ENCODE measurements at regions not wholly inside any gene's neighbourhood (a gene's known extent, or its start where the extent isn't known, plus 50 kb on each side); places are given as distances from the start of the nearest gene placed in this dataset.

DNA sequence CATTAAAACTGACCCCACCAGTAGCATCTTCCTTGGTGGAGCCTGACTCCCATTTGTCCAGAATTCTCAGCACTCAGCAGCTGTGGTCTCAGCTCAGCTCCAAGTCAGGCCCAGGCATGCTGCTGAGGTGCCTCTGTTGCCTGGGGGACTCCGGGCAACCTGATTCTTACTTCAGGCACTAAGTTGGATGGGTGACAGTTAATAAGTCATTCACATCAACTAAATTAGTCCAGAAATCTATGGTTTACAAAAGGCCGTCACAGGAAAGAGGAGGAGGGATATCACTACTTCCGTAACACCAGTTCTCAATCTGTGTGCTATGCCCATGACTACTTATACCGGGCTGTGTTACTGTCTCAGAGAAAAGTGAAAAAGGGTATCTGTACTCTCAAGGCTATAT, 310.2 kb downstream of the SATB1 start:
- Histone ChIP-seq H3K4me1 (ENCODE audit: control insufficient read depth in 2 of 3, insufficient read depth in 2 of 3, low read depth in 1 of 3, low read length in 3 of 3) (no peaks in the 10 kb centered on the region), H3K9ac (ENCODE audit: low read length in 3 of 3) (no peak overlapping the region), H3K4me3 (ENCODE audit: low read length in 3 of 3) (no peak overlapping the region), H3K36me3 (ENCODE audit: control insufficient read depth in 2 of 3, insufficient read depth in 3 of 3, low read length in 3 of 3) (no peaks in the 10 kb centered on the region), H3K27me3 (ENCODE audit: control insufficient read depth, insufficient read depth, low read length) (no peaks in the 10 kb centered on the region), H3K27ac (ENCODE audit: low read depth in 2 of 2, low read length in 2 of 2) (no peak overlapping the region), H3K9me3 (ENCODE audit: control insufficient read depth in 2 of 3, insufficient read depth in 1 of 3, low read length in 3 of 3) (no peaks in the 10 kb centered on the region)
- intact Hi-C loops (cut with DNase I) = no loop called here
- FAIRE-seq = no peak
- DNase-seq = no peak
- TF ChIP-seq, protein P1, sequence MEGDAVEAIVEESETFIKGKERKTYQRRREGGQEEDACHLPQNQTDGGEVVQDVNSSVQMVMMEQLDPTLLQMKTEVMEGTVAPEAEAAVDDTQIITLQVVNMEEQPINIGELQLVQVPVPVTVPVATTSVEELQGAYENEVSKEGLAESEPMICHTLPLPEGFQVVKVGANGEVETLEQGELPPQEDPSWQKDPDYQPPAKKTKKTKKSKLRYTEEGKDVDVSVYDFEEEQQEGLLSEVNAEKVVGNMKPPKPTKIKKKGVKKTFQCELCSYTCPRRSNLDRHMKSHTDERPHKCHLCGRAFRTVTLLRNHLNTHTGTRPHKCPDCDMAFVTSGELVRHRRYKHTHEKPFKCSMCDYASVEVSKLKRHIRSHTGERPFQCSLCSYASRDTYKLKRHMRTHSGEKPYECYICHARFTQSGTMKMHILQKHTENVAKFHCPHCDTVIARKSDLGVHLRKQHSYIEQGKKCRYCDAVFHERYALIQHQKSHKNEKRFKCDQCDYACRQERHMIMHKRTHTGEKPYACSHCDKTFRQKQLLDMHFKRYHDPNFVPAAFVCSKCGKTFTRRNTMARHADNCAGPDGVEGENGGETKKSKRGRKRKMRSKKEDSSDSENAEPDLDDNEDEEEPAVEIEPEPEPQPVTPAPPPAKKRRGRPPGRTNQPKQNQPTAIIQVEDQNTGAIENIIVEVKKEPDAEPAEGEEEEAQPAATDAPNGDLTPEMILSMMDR (IDR thresholded peaks at IDR 0.05; ENCODE audit: borderline replicate concordance, extremely low read depth, insufficient read depth) = no peak

DNA sequence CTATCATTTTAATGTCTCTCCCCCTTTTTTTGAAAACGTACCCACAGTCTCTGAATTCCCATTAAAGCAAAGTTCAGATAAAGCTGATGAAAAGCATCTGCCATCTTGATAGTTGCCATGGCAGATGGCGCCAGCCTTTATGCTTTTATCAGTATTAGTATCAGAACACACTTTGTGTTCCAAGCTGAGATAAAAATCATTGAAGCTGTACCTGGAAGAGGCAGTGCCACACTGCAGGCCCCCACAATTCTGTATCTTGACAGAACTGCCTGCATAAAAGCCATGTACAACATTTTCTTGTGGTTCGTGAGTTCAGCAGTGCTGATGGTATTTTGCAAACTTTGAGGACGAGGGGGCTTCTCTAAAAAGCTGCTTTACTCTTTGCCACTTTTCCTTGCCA, 311.7 kb downstream of the SATB1 start:
- Histone ChIP-seq H3K9ac (ENCODE audit: low read length in 3 of 3) (no peak overlapping the region), H3K4me1 (ENCODE audit: control insufficient read depth in 2 of 3, insufficient read depth in 2 of 3, low read depth in 1 of 3, low read length in 3 of 3) (no peaks in the 10 kb centered on the region), H3K36me3 (ENCODE audit: control insufficient read depth in 2 of 3, insufficient read depth in 3 of 3, low read length in 3 of 3) (no peaks in the 10 kb centered on the region), H3K27ac (ENCODE audit: low read depth in 2 of 2, low read length in 2 of 2) (no peak overlapping the region), H3K9me3 (ENCODE audit: control insufficient read depth in 2 of 3, insufficient read depth in 1 of 3, low read length in 3 of 3) (no peaks in the 10 kb centered on the region), H3K4me3 (ENCODE audit: low read length in 3 of 3) (no peak overlapping the region), H3K27me3 (ENCODE audit: control insufficient read depth, insufficient read depth, low read length) (no peaks in the 10 kb centered on the region)
- TF ChIP-seq, protein P1 (IDR thresholded peaks at IDR 0.05; ENCODE audit: borderline replicate concordance, extremely low read depth, insufficient read depth) = no peak
- FAIRE-seq (no peak), DNase-seq (no peak)
- intact Hi-C loops (cut with DNase I) = no loop called here

DNA sequence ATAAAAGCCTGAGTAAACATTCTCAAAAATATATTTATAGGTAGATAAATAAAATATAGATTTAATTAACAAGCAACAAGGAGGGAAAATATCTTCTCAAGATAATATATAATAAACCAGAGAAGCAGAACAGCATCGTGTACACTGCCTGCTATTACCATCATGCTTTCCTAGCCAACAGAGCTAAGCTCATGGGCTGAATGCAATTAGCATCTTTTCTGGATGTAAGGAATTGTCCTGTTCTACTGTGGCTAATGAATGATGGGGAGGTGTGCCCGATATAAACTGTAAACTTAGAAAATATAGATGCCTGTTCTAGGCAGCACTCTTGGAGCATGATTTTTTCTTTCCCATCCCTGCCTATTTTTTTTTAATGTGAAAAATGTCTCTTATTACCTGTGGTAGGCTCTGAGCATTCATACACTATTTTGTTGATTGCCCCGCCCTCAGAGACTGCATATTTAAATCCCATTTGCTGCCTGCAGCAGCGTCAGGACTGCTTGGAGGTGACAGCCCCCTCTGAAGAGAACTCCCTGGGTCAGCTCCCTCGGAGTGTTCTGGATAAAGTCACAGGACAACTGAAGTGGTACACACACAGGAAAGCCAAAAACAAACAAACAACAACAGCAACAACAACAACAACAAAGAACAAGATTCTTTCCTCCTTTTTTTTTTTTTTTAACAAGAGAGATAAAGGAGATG, 312.3 kb downstream of the SATB1 start:
- no peak for DNase-seq
- Histone ChIP-seq H3K9ac (ENCODE audit: low read length in 3 of 3) (no peak overlapping the region), H3K36me3 (ENCODE audit: control insufficient read depth in 2 of 3, insufficient read depth in 3 of 3, low read length in 3 of 3) (no peaks in the 10 kb centered on the region), H3K27ac (ENCODE audit: low read depth in 2 of 2, low read length in 2 of 2) (no peak overlapping the region), H3K9me3 (ENCODE audit: control insufficient read depth in 2 of 3, insufficient read depth in 1 of 3, low read length in 3 of 3) (no peaks in the 10 kb centered on the region), H3K4me3 (ENCODE audit: low read length in 3 of 3) (no peak overlapping the region), H3K4me1 (ENCODE audit: control insufficient read depth in 2 of 3, insufficient read depth in 2 of 3, low read depth in 1 of 3, low read length in 3 of 3) (no peaks in the 10 kb centered on the region), H3K27me3 (ENCODE audit: control insufficient read depth, insufficient read depth, low read length) (no peaks in the 10 kb centered on the region)
- TF ChIP-seq, protein P1 (IDR thresholded peaks at IDR 0.05; ENCODE audit: borderline replicate concordance, extremely low read depth, insufficient read depth) = no peak
- FAIRE-seq = no peak
- intact Hi-C loops (cut with DNase I) = no loop called here

DNA sequence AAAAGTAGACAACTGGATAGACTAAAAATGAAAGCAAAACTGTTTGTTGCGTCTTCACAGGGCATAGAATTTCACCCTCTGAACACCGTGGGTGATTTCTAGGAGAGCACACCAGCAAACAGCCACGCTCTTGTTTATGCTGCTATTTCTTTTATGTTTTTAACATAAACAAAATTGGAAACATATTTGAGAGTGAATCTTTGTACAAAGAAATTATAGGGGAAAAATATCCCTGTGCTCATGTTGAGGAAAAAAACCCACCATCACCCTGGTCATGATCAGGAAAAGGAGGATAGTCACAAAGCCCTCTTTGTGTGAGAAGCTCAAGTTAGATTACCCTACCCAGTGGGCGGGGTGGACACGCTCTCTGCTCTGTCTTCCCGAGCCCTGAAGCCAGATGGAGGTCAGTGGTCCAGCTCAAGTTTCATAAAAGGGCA, 313.3 kb downstream of the SATB1 start:
- intact Hi-C loops (cut with DNase I) = no loop called here
- no peak overlapping the region for H3K4me3 ChIP-seq (ENCODE audit: low read length in 3 of 3)
- FAIRE-seq = no peak
- no peaks in the 10 kb centered on the region for H3K9me3 ChIP-seq (ENCODE audit: control insufficient read depth in 2 of 3, insufficient read depth in 1 of 3, low read length in 3 of 3)
- H3K27ac ChIP-seq (ENCODE audit: low read depth in 2 of 2, low read length in 2 of 2) = no peak overlapping the region
- peak in 4 of 5 donors; percentile 38 to 60 (median 47) for DNase-seq
- TF ChIP-seq, protein P1 (IDR thresholded peaks at IDR 0.05; ENCODE audit: borderline replicate concordance, extremely low read depth, insufficient read depth) = no peak
- H3K9ac ChIP-seq (ENCODE audit: low read length in 3 of 3) = no peak overlapping the region
- no peaks in the 10 kb centered on the region for H3K4me1 ChIP-seq (ENCODE audit: control insufficient read depth in 2 of 3, insufficient read depth in 2 of 3, low read depth in 1 of 3, low read length in 3 of 3)
- no peaks in the 10 kb centered on the region for H3K36me3 ChIP-seq (ENCODE audit: control insufficient read depth in 2 of 3, insufficient read depth in 3 of 3, low read length in 3 of 3)
- H3K27me3 ChIP-seq (ENCODE audit: control insufficient read depth, insufficient read depth, low read length) = no peaks in the 10 kb centered on the region

All from kidney (tissue), 13 donors.